Stomach (tissue), 8 donors: ENCODE measurements at regions not wholly inside any gene's neighbourhood (a gene's known extent, or its start where the extent isn't known, plus 50 kb on each side); places are given as distances from the start of the nearest gene placed in this dataset.

Experiments
- DNase-seq, 2 donors: peaks; one replicate each; pipeline versions ENCODE4 v3.0.0 to v3.0.0-alpha.2; 2013 to 2019
- H3K27ac ChIP-seq, 5 donors: fragments of 200-600 bp in 4 of 5; sonication (generic) in 4 of 5; one replicate each; pipeline ENCODE4 v1.5.1; 2013 to 2019; ENCODE audit warnings: mild to moderate bottlenecking in 1 of 5, moderate library complexity in 1 of 5
- H3K27me3 ChIP-seq, 3 donors: fragments of 200-600 bp; sonication (generic); one replicate each; pipeline ENCODE4 v1.5.1; 2017 to 2019; ENCODE audit warnings: mixed run types in 1 of 3
- H3K36me3 ChIP-seq, 4 donors: fragments of 200-600 bp; sonication (generic); 1 replicate in 3 of 4; 2 replicates in 1 of 4; pipeline ENCODE4 v1.5.1; 2016 to 2019
- H3K4me1 ChIP-seq, 4 donors: fragments of 200-600 bp; sonication (generic); one replicate each; pipeline ENCODE4 v1.5.1; 2016 to 2019
- H3K4me3 ChIP-seq, 4 donors: fragments of 200-600 bp; sonication (generic) in 3 of 4; one replicate each; pipeline ENCODE4 v1.5.1; 2016 to 2019; ENCODE audit warnings: mild to moderate bottlenecking in 1 of 4
- H3K9me3 ChIP-seq, 4 donors: fragments of 200-600 bp; sonication (generic); one replicate each; pipeline ENCODE4 v1.5.1; 2016 to 2019
- EP300 ChIP-seq: sonication (generic); formaldehyde crosslinking; IDR thresholded peaks from one replicate; pipeline ENCODE4 v1.6.1; 2017; ENCODE audit warnings: antibody characterized with exemption
- POLR2A ChIP-seq, 4 donors: fragments of 450-650 bp; IDR thresholded peaks; one replicate each; pipeline ENCODE4 v1.6.1; 2016; ENCODE audit warnings: antibody characterized with exemption in 4 of 4, control low read depth in 2 of 4, mild to moderate bottlenecking in 1 of 4, moderate library complexity in 1 of 4
- POLR2AphosphoS5 ChIP-seq, 3 donors: sonication (generic); formaldehyde crosslinking; IDR thresholded peaks; one replicate each; pipeline ENCODE4 v1.6.1; 2016; ENCODE audit warnings: antibody characterized with exemption in 3 of 3
- WGBS, 5 donors: extraction: QIAGEN DNeasy Blood & Tissue Kit in 3 of 5; methylation state at CpG; one replicate each; pipeline versions ENCODE4 v1.1.5 to v1.1.7; 2013 to 2018; 5-methylcytosine and 5-hydroxymethylcytosine counted together
- intact Hi-C: fragments of 100-400 bp; cut with DNase I; formaldehyde crosslinking; loops from one replicate; pipeline ENCODE4 v1.15.1; 2023; ENCODE audit warnings: low total_unique reads
- TF ChIP-seq, protein P1 (sequence below), 7 experiments: fragments of 450-650 bp in 4 of 7; fragments of 200-600 bp in 3 of 7; sonication (generic) in 3 of 7; IDR thresholded peaks; one replicate each; pipeline ENCODE4 v1.5.1; 2016 to 2019; ENCODE audit warnings: antibody characterized with exemption in 7 of 7, control low read depth in 2 of 7, mild to moderate bottlenecking in 1 of 7
- donor health status: healthy with polysubstance abuse.
- donor health status: Bipolar disorder and iron deficiency.
- donor health status: healthy.

GRCh38 chr21:16154321-16154720, 424.5 kb downstream of the USP25 start:
- TF ChIP-seq, protein P1, sequence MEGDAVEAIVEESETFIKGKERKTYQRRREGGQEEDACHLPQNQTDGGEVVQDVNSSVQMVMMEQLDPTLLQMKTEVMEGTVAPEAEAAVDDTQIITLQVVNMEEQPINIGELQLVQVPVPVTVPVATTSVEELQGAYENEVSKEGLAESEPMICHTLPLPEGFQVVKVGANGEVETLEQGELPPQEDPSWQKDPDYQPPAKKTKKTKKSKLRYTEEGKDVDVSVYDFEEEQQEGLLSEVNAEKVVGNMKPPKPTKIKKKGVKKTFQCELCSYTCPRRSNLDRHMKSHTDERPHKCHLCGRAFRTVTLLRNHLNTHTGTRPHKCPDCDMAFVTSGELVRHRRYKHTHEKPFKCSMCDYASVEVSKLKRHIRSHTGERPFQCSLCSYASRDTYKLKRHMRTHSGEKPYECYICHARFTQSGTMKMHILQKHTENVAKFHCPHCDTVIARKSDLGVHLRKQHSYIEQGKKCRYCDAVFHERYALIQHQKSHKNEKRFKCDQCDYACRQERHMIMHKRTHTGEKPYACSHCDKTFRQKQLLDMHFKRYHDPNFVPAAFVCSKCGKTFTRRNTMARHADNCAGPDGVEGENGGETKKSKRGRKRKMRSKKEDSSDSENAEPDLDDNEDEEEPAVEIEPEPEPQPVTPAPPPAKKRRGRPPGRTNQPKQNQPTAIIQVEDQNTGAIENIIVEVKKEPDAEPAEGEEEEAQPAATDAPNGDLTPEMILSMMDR (IDR thresholded peaks at IDR 0.05): no peak
- Histone ChIP-seq H3K4me3 (no peak overlapping the region), H3K27me3 (no peaks in the 10 kb centered on the region), H3K27ac (no peak overlapping the region), H3K9me3 (no peaks in the 10 kb centered on the region), H3K4me1 (no peaks in the 10 kb centered on the region), H3K36me3 (no peaks in the 10 kb centered on the region)
- intact Hi-C loops: no loop called here
- no peak for DNase-seq
- WGBS, 5 donors: 88 to 90% (median 89%) methylated on average over 4 of the region's 4 CpGs

- intact Hi-C loops: no loop called here
These were observed 425.3 kb downstream of the USP25 start for GRCh38 chr21:16154951-16155635.

DNA sequence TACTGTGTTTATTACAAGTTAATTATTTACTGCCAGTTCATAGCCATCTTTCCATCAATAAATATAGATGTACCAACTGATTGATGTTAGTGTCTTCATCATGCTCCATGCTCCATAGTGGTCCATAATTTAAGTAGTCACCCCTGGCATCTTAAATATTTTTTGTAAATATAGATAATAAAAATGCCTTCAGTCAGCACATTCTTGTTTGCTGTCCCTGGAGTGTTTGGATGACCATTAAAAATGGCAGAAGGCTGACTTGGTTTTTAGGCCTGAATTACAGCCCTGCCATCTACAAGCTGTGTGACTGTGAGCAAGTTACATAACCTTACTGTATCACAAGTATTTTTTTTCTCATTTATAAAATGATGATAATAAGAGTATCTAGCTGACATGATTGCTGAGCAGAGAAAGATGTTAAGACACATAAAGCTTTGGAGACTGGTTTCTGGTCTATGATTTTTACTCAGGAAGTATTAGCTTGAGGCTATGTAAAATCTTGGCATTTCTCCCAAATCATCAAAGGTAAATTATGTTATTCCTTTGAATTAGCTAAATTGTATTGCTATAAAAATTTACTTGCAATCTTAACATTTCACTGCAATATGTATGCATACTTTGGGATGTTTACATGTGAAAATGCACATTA, 427.2 kb downstream of the USP25 start:
- no peaks in the 10 kb centered on the region for H3K9me3 ChIP-seq
- no peaks in the 10 kb centered on the region for H3K36me3 ChIP-seq
- TF ChIP-seq EP300 (no peak), POLR2A (IDR thresholded peaks at IDR 0.05) (no peak), POLR2AphosphoS5 (IDR thresholded peaks at IDR 0.05) (no peak)
- TF ChIP-seq, protein P1 (IDR thresholded peaks at IDR 0.05): no peak
- H3K27ac ChIP-seq: no peak overlapping the region
- H3K4me1 ChIP-seq: no peaks in the 10 kb centered on the region
- intact Hi-C loops: no loop called here
- H3K4me3 ChIP-seq: no peak overlapping the region
- DNase-seq: no peak
- no peaks in the 10 kb centered on the region for H3K27me3 ChIP-seq

More at GRCh38 chr21:16154951-16155635, 425.3 kb downstream of the USP25 start:
- Histone ChIP-seq H3K36me3 (no peaks in the 10 kb centered on the region), H3K9me3 (no peaks in the 10 kb centered on the region), H3K4me1 (no peaks in the 10 kb centered on the region), H3K27ac (no peak overlapping the region), H3K27me3 (no peaks in the 10 kb centered on the region), H3K4me3 (no peak overlapping the region)
- WGBS, 5 donors: 66 to 77% (median 71%) methylated on average over 2 of the region's 2 CpGs
- TF ChIP-seq POLR2AphosphoS5 (IDR thresholded peaks at IDR 0.05): no peak
- no peak for DNase-seq

DNA sequence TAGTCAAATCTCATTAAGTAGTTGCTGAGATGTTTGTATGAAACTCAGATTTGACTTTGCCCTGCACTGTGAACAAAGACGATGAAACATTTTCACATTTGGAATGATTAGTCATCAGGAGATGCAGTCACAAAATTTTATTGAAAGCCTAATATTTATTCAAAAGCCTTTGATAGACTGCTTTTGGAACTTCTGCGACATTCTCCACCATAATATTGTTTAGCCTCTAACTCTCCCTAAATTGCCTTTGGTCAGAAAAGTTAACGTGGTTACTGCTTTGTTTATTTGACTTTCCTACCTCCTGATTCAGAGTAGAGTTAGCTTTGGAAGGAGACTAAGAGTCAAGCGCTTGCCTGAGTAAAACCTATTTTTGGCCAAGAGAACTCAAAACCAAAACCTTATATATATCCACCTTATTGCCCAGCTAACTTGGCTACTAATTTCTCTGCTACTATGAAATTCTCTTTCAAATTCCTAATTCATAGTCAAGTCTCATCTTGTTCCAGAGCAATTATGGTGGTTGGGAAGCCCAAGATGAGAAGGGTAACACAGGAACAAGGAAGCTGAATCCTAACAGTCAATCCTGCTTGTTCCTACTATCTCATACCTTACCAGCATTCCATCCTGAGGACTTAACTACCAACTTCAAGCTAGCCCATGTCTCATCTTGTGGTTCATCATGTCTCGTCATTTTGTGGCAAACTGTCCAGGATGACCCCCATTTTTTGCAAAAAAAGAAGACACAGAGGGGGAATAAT, 429.6 kb downstream of the USP25 start:
- Histone ChIP-seq H3K27ac (no peak overlapping the region), H3K4me3 (no peak overlapping the region), H3K27me3 (no peaks in the 10 kb centered on the region), H3K36me3 (no peaks in the 10 kb centered on the region), H3K4me1 (no peaks in the 10 kb centered on the region), H3K9me3 (no peaks in the 10 kb centered on the region)
- DNase-seq: no peak
- no peak for TF ChIP-seq POLR2A (IDR thresholded peaks at IDR 0.05)
- TF ChIP-seq, protein P1 (IDR thresholded peaks at IDR 0.05): no peak
- no peak for TF ChIP-seq POLR2AphosphoS5 (IDR thresholded peaks at IDR 0.05)
- no peak for TF ChIP-seq EP300
- 50 to 65% (median 59%) methylated on average over 5 of the region's 5 CpGs for WGBS, 5 donors
- intact Hi-C loops: no loop called here
